Prostate gland (tissue), 2 donors: ENCODE measurements at regions not wholly inside any gene's neighbourhood (a gene's known extent, or its start where the extent isn't known, plus 50 kb on each side); places are given as distances from the start of the nearest gene placed in this dataset.
"Not testable (repeated sequence)": the region's sequence is repeated elsewhere in the genome, so short reads cannot be mapped to it uniquely, and the experiment has no call there.

Experiments used
- CTCF ChIP-seq, 4 experiments: fragments of 200-600 bp in 2 of 4; fragments of 450-650 bp in 2 of 4; sonication (generic) in 2 of 4; IDR thresholded peaks; 1 replicate in 3 of 4; 2 replicates in 1 of 4; pipeline ENCODE4 v1.5.1; 2016 to 2019; ENCODE audit warnings: antibody characterized with exemption in 4 of 4, mild to moderate bottlenecking in 2 of 4, moderate library complexity in 2 of 4
- POLR2A ChIP-seq: fragments of 450-650 bp; IDR thresholded peaks from one replicate; pipeline ENCODE4 v1.6.1; 2016; ENCODE audit warnings: antibody characterized with exemption, mild to moderate bottlenecking
- POLR2AphosphoS5 ChIP-seq: sonication (generic); formaldehyde crosslinking; IDR thresholded peaks from one replicate; pipeline ENCODE4 v1.6.1; 2017; ENCODE audit warnings: antibody characterized with exemption

- not testable (repeated sequence) for TF ChIP-seq POLR2A; CTCF (IDR thresholded peaks at IDR 0.05); POLR2AphosphoS5
Measured at GRCh38 chr6:148641836-148642235, 105.0 kb upstream of the UST start.
